ENCODE measurements at regions not wholly inside any gene's neighbourhood (a gene's known extent, or its start where the extent isn't known, plus 50 kb on each side); places are given as distances from the start of the nearest gene placed in this dataset.

- no peaks in the 10 kb centered on the region for H3K4me1 ChIP-seq (ENCODE audit: control insufficient read depth, low read depth, low read length)
- no peaks in the 10 kb centered on the region for H3K27me3 ChIP-seq (ENCODE audit: control insufficient read depth, insufficient read depth, low read length)
- no peak overlapping the region for H3K9ac ChIP-seq (ENCODE audit: low read length)
- H3K36me3 ChIP-seq (ENCODE audit: control insufficient read depth, low read depth, low read length) = no peaks in the 10 kb centered on the region
- no peaks in the 10 kb centered on the region for H3K9me3 ChIP-seq (ENCODE audit: control insufficient read depth, low read depth, low read length)
- H3K27ac ChIP-seq (ENCODE audit: low read length) = no peak overlapping the region
- no peak overlapping the region for H3K4me3 ChIP-seq (ENCODE audit: low read length)
Measured at GRCh38 chr9:23254404-23255184, 571.4 kb downstream of the ELAVL2 start.

DNA sequence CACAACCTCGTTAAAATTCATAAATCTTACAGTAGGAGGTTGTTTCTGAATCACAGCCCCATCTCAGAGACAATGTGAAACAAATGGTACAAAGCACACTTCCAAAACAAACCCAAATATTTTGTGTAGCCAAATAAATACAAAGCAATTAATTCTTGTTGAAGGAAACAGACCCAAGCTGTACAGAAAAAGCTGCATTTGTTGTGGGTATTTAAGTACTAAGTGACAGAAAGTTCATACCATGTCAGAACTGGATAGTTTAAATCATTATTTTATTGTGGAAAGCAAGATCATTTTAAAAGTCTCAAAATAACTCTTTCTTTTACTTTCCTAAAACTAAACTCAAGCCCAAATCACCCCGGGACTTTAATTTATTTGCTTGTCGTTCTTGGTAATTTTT is 570.7 kb downstream of the ELAVL2 start:
- Histone ChIP-seq H3K9me3 (ENCODE audit: control insufficient read depth, low read depth, low read length) (no peaks in the 10 kb centered on the region), H3K27ac (ENCODE audit: low read length) (no peak overlapping the region), H3K4me3 (ENCODE audit: low read length) (no peak overlapping the region), H3K27me3 (ENCODE audit: control insufficient read depth, insufficient read depth, low read length) (no peaks in the 10 kb centered on the region), H3K9ac (ENCODE audit: low read length) (no peak overlapping the region), H3K36me3 (ENCODE audit: control insufficient read depth, low read depth, low read length) (no peaks in the 10 kb centered on the region), H3K4me1 (ENCODE audit: control insufficient read depth, low read depth, low read length) (no peaks in the 10 kb centered on the region)

DNA sequence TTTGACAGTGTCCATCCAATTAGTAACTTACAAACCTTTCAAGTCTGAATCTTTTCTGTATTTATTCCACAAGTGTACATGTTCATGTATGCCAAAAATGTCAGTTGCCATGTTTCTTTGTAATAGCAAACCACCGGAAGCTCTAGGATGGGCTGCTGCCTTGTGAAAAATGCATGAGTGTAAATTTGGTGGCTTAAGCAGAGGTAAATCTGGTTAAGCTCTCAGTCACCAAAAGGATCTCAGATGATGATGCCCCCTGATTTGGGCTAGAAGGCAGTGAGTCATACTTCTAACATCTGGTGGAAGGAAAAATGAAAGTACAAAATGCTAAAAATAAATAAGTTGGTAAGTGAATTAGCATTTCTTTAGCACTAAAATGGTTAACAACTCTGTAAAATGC is 567.5 kb downstream of the ELAVL2 start:
- Histone ChIP-seq H3K9me3 (ENCODE audit: control insufficient read depth, low read depth, low read length) (no peaks in the 10 kb centered on the region), H3K9ac (ENCODE audit: low read length) (no peak overlapping the region), H3K36me3 (ENCODE audit: control insufficient read depth, low read depth, low read length) (no peaks in the 10 kb centered on the region), H3K4me1 (ENCODE audit: control insufficient read depth, low read depth, low read length) (no peaks in the 10 kb centered on the region), H3K27me3 (ENCODE audit: control insufficient read depth, insufficient read depth, low read length) (no peaks in the 10 kb centered on the region), H3K27ac (ENCODE audit: low read length) (no peak overlapping the region), H3K4me3 (ENCODE audit: low read length) (no peak overlapping the region)

DNA sequence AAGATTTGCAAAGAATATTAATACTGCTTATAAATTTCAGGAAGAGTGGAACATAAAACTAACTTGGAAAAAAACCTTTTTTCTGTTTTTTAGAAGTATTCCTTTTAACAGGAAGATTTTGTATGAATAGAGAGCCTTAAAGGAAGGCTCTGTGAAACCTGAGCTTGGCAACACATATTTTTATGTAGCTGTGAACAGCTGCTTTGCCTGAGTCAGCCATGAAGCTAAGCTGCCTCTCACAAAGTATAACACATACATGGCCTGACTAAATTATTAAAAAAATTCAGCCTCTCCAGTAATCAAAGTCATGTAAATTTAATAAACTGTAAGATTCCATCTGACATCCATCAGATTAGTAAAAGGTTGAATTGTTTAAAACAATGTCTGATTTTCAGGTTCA is 547.5 kb downstream of the ELAVL2 start:
- no peak overlapping the region for H3K27ac ChIP-seq (ENCODE audit: low read length)
- no peak overlapping the region for H3K4me3 ChIP-seq (ENCODE audit: low read length)
- H3K27me3 ChIP-seq (ENCODE audit: control insufficient read depth, insufficient read depth, low read length) = no peaks in the 10 kb centered on the region

DNA sequence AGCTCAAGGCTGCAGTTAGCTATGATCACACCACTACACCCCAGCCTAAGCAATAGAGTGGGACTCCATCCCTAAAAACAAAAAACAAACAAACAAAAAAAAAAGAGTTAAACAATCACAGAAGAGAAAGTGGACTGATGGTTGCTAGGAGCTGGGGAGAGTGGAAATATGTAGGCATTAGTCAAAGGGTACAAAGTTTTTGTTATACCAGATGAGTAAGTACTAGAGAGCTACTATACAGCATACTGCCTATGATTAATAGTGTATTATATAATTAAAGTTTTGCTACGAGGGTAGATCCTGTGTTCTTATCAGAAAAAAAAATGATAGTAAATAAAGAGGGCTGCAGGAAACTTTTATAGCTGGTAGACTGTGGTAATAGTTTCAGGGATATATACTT is 538.6 kb downstream of the ELAVL2 start:
- peaks cover 6% of the 10 kb centered on the region for H3K4me1 ChIP-seq (ENCODE audit: control insufficient read depth, low read depth, low read length)
- no peak overlapping the region for H3K9ac ChIP-seq (ENCODE audit: low read length)
- no peaks in the 10 kb centered on the region for H3K36me3 ChIP-seq (ENCODE audit: control insufficient read depth, low read depth, low read length)
- H3K4me3 ChIP-seq (ENCODE audit: low read length) = no peak overlapping the region
- H3K27ac ChIP-seq (ENCODE audit: low read length) = no peak overlapping the region
- H3K9me3 ChIP-seq (ENCODE audit: control insufficient read depth, low read depth, low read length) = no peaks in the 10 kb centered on the region
- H3K27me3 ChIP-seq (ENCODE audit: control insufficient read depth, insufficient read depth, low read length) = no peaks in the 10 kb centered on the region

More for the DNA sequence above, 547.5 kb downstream of the ELAVL2 start:
- H3K9me3 ChIP-seq (ENCODE audit: control insufficient read depth, low read depth, low read length) = no peaks in the 10 kb centered on the region
- no peaks in the 10 kb centered on the region for H3K4me1 ChIP-seq (ENCODE audit: control insufficient read depth, low read depth, low read length)
- no peak overlapping the region for H3K9ac ChIP-seq (ENCODE audit: low read length)
- H3K36me3 ChIP-seq (ENCODE audit: control insufficient read depth, low read depth, low read length) = no peaks in the 10 kb centered on the region

DNA sequence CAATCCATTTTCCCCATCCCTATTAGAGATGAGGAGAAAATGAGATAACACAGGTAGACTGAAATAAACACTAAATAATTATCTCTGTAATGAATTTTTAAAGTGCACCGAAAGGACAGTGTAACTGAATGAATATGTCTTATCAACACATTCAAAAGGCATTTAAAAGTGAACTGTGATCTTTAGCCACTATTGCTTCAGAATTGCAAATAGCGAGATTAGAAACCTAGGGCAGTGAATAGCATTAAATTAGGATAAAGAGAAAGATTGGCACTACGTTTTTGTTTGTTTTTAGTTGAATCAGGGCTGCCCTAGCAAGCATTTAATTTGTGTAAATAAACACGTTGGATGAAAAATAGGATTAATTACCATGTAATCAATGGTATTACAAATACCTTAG is 537.5 kb downstream of the ELAVL2 start:
- Histone ChIP-seq H3K27me3 (ENCODE audit: control insufficient read depth, insufficient read depth, low read length) (no peaks in the 10 kb centered on the region), H3K4me1 (ENCODE audit: control insufficient read depth, low read depth, low read length) (peaks cover 6% of the 10 kb centered on the region), H3K27ac (ENCODE audit: low read length) (no peak overlapping the region), H3K4me3 (ENCODE audit: low read length) (no peak overlapping the region), H3K36me3 (ENCODE audit: control insufficient read depth, low read depth, low read length) (no peaks in the 10 kb centered on the region), H3K9me3 (ENCODE audit: control insufficient read depth, low read depth, low read length) (no peaks in the 10 kb centered on the region), H3K9ac (ENCODE audit: low read length) (no peak overlapping the region)

DNA sequence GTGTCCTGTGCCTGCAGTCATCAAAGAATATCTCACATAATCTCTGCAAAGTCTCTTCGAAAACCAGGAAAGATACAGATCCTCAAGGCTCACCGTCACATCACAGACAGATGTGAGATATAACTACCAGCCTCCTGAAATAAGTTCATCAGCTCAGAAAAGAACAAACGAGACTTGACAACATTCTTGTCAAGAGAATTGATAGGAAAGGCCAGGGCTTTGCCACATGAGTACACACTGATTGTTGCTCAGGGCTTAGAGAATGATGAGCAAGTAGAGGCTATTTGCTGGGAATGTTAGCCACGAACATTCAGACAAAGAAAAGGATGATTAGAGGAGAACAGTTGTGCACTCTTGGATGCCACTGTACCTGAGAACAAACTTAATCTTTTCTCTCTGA is 535.1 kb downstream of the ELAVL2 start:
- Histone ChIP-seq H3K27me3 (ENCODE audit: control insufficient read depth, insufficient read depth, low read length) (no peaks in the 10 kb centered on the region), H3K4me1 (ENCODE audit: control insufficient read depth, low read depth, low read length) (peaks cover 6% of the 10 kb centered on the region), H3K36me3 (ENCODE audit: control insufficient read depth, low read depth, low read length) (no peaks in the 10 kb centered on the region), H3K9me3 (ENCODE audit: control insufficient read depth, low read depth, low read length) (no peaks in the 10 kb centered on the region), H3K4me3 (ENCODE audit: low read length) (no peak overlapping the region), H3K27ac (ENCODE audit: low read length) (no peak overlapping the region), H3K9ac (ENCODE audit: low read length) (no peak overlapping the region)

DNA sequence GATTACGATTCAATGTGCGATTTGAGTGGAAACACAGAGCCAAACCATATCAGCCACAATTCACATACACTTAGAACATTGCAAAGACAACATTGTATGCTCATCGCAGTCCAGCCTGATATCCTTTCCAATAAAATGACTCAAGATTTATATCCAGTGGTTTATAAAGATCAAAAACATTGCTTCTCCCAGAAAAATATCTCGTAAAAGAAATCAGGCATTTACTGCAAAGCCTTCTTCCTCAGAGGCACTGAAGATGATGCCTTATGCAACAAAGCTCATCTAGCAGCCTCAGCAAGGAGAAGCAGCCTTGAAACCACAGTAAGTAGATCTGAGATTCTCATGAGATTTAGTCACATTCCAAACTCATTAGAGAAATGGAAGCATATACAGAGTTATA is 523.8 kb downstream of the ELAVL2 start:
- Histone ChIP-seq H3K9me3 (ENCODE audit: control insufficient read depth, low read depth, low read length) (no peaks in the 10 kb centered on the region), H3K27ac (ENCODE audit: low read length) (no peak overlapping the region), H3K9ac (ENCODE audit: low read length) (no peak overlapping the region), H3K4me1 (ENCODE audit: control insufficient read depth, low read depth, low read length) (no peaks in the 10 kb centered on the region), H3K4me3 (ENCODE audit: low read length) (no peak overlapping the region), H3K27me3 (ENCODE audit: control insufficient read depth, insufficient read depth, low read length) (no peaks in the 10 kb centered on the region), H3K36me3 (ENCODE audit: control insufficient read depth, low read depth, low read length) (no peaks in the 10 kb centered on the region)

DNA sequence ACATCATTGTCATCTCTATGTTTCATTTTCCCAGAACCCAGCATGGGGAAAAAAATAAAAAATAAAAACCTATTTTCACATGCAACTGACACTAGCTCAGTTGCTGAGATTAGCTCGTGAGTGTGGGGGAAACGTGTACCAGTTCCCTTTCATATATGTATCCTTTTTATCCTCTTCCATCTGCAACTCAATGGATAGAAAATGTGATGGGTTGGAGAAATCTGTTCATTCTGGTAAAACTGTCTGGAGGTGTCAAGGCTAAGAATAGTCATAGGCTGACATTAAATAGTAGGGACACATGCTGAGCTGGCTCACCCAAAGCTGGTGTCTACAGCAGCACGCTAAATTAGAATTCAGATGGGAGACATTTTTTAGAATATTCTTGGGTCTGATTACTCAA is 519.3 kb downstream of the ELAVL2 start:
- Histone ChIP-seq H3K4me1 (ENCODE audit: control insufficient read depth, low read depth, low read length) (no peaks in the 10 kb centered on the region), H3K27ac (ENCODE audit: low read length) (no peak overlapping the region), H3K9ac (ENCODE audit: low read length) (no peak overlapping the region), H3K36me3 (ENCODE audit: control insufficient read depth, low read depth, low read length) (no peaks in the 10 kb centered on the region), H3K4me3 (ENCODE audit: low read length) (no peak overlapping the region), H3K9me3 (ENCODE audit: control insufficient read depth, low read depth, low read length) (no peaks in the 10 kb centered on the region), H3K27me3 (ENCODE audit: control insufficient read depth, insufficient read depth, low read length) (no peaks in the 10 kb centered on the region)

GRCh38 chr9:23307731-23308513 is 518.1 kb downstream of the ELAVL2 start:
- Histone ChIP-seq H3K9me3 (ENCODE audit: control insufficient read depth, low read depth, low read length) (no peaks in the 10 kb centered on the region), H3K4me3 (ENCODE audit: low read length) (no peak overlapping the region), H3K27me3 (ENCODE audit: control insufficient read depth, insufficient read depth, low read length) (no peaks in the 10 kb centered on the region), H3K9ac (ENCODE audit: low read length) (no peak overlapping the region), H3K4me1 (ENCODE audit: control insufficient read depth, low read depth, low read length) (no peaks in the 10 kb centered on the region), H3K27ac (ENCODE audit: low read length) (no peak overlapping the region), H3K36me3 (ENCODE audit: control insufficient read depth, low read depth, low read length) (no peaks in the 10 kb centered on the region)

- H3K36me3 ChIP-seq (ENCODE audit: control insufficient read depth, low read depth, low read length) = no peaks in the 10 kb centered on the region
- no peak overlapping the region for H3K4me3 ChIP-seq (ENCODE audit: low read length)
- no peak overlapping the region for H3K9ac ChIP-seq (ENCODE audit: low read length)
- H3K9me3 ChIP-seq (ENCODE audit: control insufficient read depth, low read depth, low read length) = no peaks in the 10 kb centered on the region
- H3K4me1 ChIP-seq (ENCODE audit: control insufficient read depth, low read depth, low read length) = no peaks in the 10 kb centered on the region
- H3K27me3 ChIP-seq (ENCODE audit: control insufficient read depth, insufficient read depth, low read length) = no peaks in the 10 kb centered on the region
- no peak overlapping the region for H3K27ac ChIP-seq (ENCODE audit: low read length)
Measured at GRCh38 chr9:23309800-23310199, 516.2 kb downstream of the ELAVL2 start.

DNA sequence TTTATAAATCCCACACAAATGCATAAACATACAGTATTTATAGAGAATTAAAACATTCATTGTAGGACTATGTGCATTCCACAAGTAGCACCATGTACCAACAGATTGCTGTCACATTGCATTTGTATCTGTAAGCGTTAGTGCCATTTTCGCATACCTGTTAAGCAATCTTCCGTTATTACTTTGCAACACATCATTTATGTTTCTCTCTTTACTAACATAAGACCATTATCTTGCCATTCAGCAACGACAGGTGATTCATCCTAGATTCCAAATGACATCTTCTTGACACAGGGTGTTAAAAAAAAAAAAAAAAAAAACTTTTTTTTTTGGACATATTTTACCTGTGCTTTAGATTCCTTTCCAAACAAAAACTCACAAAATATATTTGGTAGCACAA is 511.8 kb downstream of the ELAVL2 start:
- Histone ChIP-seq H3K27me3 (ENCODE audit: control insufficient read depth, insufficient read depth, low read length) (no peaks in the 10 kb centered on the region), H3K4me3 (ENCODE audit: low read length) (no peak overlapping the region), H3K9ac (ENCODE audit: low read length) (no peak overlapping the region), H3K36me3 (ENCODE audit: control insufficient read depth, low read depth, low read length) (no peaks in the 10 kb centered on the region), H3K9me3 (ENCODE audit: control insufficient read depth, low read depth, low read length) (no peaks in the 10 kb centered on the region), H3K4me1 (ENCODE audit: control insufficient read depth, low read depth, low read length) (peaks cover 4% of the 10 kb centered on the region), H3K27ac (ENCODE audit: low read length) (no peak overlapping the region)
